K562 (cell line): ENCODE measurements at regions not wholly inside any gene's neighbourhood (a gene's known extent, or its start where the extent isn't known, plus 50 kb on each side); places are given as distances from the start of the nearest gene placed in this dataset.

ENCODE experiments used
- AFF1 ChIP-seq, 2 experiments: fragments of 450-650 bp; IDR thresholded peaks; 2 replicates each; pipeline ENCODE4 v1.6.1; 2018; ENCODE audit warnings: mild to moderate bottlenecking in 2 of 2, low read depth in 1 of 2; ENCODE audit not compliant: partially characterized antibody in 2 of 2
- CHD4 ChIP-seq: fragments of 200-600 bp; sonication (generic); IDR thresholded peaks from 3 replicates; pipeline ENCODE4 v1.6.1; 2012; ENCODE audit warnings: low read depth, mild to moderate bottlenecking, mixed read lengths, low read length, inconsistent platforms; ENCODE audit not compliant: insufficient read depth, insufficient replicate concordance, poor library complexity, severe bottlenecking
- DACH1 ChIP-seq: fragments of 450-650 bp; IDR thresholded peaks from 2 replicates; pipeline ENCODE4 v1.6.1; 2018; ENCODE audit not compliant: partially characterized antibody
- FOXA1 ChIP-seq: fragments of 450-650 bp; IDR thresholded peaks from 2 replicates; pipeline ENCODE4 v1.6.1; 2016; ENCODE audit warnings: mild to moderate bottlenecking, borderline replicate concordance
- GABPA ChIP-seq: fragments of 200-800 bp; sonication (Bioruptor generic); conservative IDR thresholded peaks from 2 replicates; pipeline ENCODE4 v1.6.1; 2016; ENCODE audit warnings: low read depth, missing genetic modification characterization, missing compliant biosample characterization
- KDM1A ChIP-seq, 2 experiments: fragments of 450-650 bp; IDR thresholded peaks; 2 replicates each; pipeline ENCODE4 v1.6.1; 2016; ENCODE audit warnings: mild to moderate bottlenecking in 2 of 2
- PRMT5 ChIP-seq: sonication (generic); formaldehyde crosslinking; IDR thresholded peaks from 2 replicates; pipeline ENCODE4 v1.5.0; 2020; ENCODE audit warnings: missing genetic modification reagents
- RAD51 ChIP-seq: fragments of 450-650 bp; IDR thresholded peaks from 2 replicates; pipeline ENCODE4 v1.7.1; 2016; ENCODE audit warnings: low read depth, mild to moderate bottlenecking, borderline replicate concordance
- SETDB1 ChIP-seq: IDR thresholded peaks from one replicate; pipeline ENCODE4 v1.6.1; 2012; ENCODE audit warnings: low read length, control low read depth, inconsistent platforms
- SMARCC2 ChIP-seq: fragments of 450-650 bp; IDR thresholded peaks from 2 replicates; pipeline ENCODE4 v1.6.1; 2017; ENCODE audit warnings: antibody characterized with exemption, moderate library complexity, mild to moderate bottlenecking, low read depth
- TCFL5 ChIP-seq: fragments of 250-450 bp; sonication (Bioruptor Pico); conservative IDR thresholded peaks from 2 replicates; pipeline ENCODE4 v1.6.1; 2021; ENCODE audit warnings: mild to moderate bottlenecking, moderate library complexity, matching md5 sums
- TFE3 ChIP-seq: fragments of 450-650 bp; formaldehyde crosslinking; IDR thresholded peaks from 2 replicates; pipeline ENCODE4 v1.4.0; 2020; ENCODE audit warnings: mild to moderate bottlenecking, mixed read lengths
- ZNF592 ChIP-seq: fragments of 450-650 bp; IDR thresholded peaks from 2 replicates; pipeline ENCODE4 v1.6.1; 2017; ENCODE audit warnings: antibody characterized with exemption, mild to moderate bottlenecking
- TF ChIP-seq, protein P1 (sequence below): fragments of 450-650 bp; formaldehyde crosslinking; IDR thresholded peaks from 2 replicates; pipeline ENCODE4 v1.4.0; 2020; ENCODE audit warnings: mild to moderate bottlenecking, moderate library complexity
- TF ChIP-seq, protein P2 (sequence below): sonication (generic); formaldehyde crosslinking; IDR thresholded peaks from 2 replicates; pipeline ENCODE4 v1.9.0; 2022; ENCODE audit warnings: mild to moderate bottlenecking, missing genetic modification reagents

- TF ChIP-seq RAD51: peak; percentile 74
- peak; percentile 14 to 64 for TF ChIP-seq AFF1 (IDR thresholded peaks at IDR 0.05; ENCODE audit: low read depth in 1 of 2, partially characterized antibody in 2 of 2)
- TF ChIP-seq TFE3 (CRISPR knock-in tag): peak; percentile 24; the same call in 1 of the 2 replicates
- TF ChIP-seq ZNF592: peak; percentile 61; the same call in 1 of the 2 replicates
- no peak for TF ChIP-seq SETDB1
- TF ChIP-seq SMARCC2: peak; percentile 45; the same call in 1 of the 2 replicates
- TF ChIP-seq, protein P1, sequence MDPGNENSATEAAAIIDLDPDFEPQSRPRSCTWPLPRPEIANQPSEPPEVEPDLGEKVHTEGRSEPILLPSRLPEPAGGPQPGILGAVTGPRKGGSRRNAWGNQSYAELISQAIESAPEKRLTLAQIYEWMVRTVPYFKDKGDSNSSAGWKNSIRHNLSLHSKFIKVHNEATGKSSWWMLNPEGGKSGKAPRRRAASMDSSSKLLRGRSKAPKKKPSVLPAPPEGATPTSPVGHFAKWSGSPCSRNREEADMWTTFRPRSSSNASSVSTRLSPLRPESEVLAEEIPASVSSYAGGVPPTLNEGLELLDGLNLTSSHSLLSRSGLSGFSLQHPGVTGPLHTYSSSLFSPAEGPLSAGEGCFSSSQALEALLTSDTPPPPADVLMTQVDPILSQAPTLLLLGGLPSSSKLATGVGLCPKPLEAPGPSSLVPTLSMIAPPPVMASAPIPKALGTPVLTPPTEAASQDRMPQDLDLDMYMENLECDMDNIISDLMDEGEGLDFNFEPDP: no peak
- TF ChIP-seq KDM1A (IDR thresholded peaks at IDR 0.05): peak; percentile 84 to 86
- TF ChIP-seq DACH1: peak; percentile 67
- TF ChIP-seq FOXA1: no peak
- TF ChIP-seq GABPA (tag): peak; percentile 47; the same call in 1 of the 2 replicates
- no peak for TF ChIP-seq PRMT5 (CRISPR knock-in tag)
- no peak for TF ChIP-seq CHD4
- TF ChIP-seq, protein P2, sequence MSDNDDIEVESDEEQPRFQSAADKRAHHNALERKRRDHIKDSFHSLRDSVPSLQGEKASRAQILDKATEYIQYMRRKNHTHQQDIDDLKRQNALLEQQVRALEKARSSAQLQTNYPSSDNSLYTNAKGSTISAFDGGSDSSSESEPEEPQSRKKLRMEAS (CRISPR knock-in tag): no peak
- TF ChIP-seq TCFL5 (CRISPR knock-in tag): no peak
These were observed 49.6 kb upstream of the KIF2A start (continued) for GRCh38 chr5:62256161-62257019.
